Pons (tissue), 1 donor: ENCODE measurements at regions not wholly inside any gene's neighbourhood (a gene's known extent, or its start where the extent isn't known, plus 50 kb on each side); places are given as distances from the start of the nearest gene placed in this dataset.
"Not testable (repeated sequence)": the region's sequence is repeated elsewhere in the genome, so short reads cannot be mapped to it uniquely, and the experiment has no call there.

Source experiments
- DNase-seq: peaks from one replicate; pipeline ENCODE4 v3.0.0-alpha.2; 2016; ENCODE audit warnings: low spot score

DNA sequence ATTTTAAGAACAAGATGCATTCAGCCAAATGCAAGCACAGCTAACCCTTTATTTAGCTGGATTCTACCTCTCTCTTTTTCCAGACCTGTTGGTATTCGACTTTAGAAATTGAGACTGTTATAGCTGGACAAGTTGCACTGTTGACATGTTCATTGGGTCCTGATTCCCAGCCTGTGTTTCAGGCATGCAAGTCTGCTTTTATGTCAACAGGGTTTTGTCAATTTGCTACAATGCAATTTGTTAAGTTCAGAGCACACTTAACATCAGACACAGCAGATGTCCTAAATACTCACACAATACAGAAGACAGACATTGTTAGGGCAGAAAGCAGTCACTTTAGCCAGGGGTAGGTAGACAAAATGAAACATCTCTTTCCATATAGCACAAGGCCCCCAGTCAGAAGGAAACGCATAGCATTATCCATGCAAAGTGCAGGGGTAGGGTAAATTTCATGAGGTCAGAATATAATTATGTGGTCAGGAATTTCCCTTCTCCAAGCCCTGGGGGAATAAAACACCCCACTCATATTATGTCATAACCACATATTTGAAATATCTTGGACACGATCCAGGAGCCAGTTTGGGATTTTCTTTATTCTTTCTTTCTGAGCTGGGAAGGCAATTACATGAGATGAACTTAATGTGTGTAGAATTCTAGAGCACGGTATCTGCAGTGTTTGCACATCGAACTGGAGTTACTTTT lies 504.1 kb downstream of the NTRK3 start:
- DNase-seq: no peak

DNA sequence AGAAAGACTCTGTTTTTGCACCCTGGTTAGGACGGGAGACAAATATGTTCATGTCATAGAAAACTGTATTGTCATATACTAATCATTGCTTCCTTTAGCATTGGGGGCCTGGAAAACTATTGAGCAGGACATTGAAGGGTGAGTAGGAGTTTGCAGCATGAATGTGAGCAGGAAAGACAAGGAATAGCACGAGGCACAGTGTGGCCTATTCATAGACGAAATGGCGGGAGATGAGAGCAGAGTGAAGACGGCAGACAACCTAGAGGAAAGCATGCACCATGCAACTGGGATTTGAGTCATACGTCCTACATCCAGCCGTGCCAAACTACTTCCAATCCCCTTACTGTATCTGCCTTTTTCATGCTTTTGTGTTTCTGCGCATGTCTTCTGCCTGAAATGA lies 508.1 kb downstream of the NTRK3 start:
- no peak for DNase-seq

DNA sequence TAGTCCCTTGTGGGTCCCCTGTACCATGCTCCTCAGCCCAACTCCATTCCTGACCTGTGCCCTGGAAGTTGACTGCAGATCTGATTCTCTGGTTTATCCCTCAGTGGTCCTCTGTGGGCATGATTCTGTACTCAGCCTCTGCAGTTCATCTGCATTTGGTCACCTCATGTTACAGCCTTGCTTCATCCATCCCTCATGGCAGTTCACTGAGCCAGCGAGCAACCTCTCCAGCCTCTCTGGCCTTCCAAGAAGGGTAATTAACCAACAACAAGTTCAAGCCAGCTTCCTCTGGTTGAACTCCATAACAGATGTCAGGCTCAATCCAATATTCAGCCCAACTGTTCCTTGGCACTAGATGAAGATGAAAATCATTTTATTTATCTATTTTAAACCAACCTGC lies 509.5 kb downstream of the NTRK3 start:
- no peak for DNase-seq

DNA sequence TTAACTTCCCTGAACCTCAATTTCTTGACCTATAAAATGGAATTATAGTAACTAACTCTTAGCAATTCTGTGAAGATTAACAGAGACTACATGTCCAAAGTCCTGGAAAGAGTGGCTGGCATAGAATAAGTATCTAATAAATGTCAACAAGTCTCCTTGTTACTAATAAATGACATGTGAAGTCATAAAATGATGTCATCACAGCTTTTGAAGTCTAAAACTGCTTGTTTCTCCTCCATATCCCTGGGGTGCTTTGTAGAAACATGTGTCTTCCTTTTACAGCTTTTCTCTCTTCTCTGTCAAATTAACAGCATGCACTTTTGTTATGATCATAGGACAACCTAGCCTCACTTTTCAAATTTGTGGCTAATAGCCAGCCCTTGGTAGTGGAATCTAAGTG lies 510.2 kb downstream of the NTRK3 start:
- no peak for DNase-seq

DNA sequence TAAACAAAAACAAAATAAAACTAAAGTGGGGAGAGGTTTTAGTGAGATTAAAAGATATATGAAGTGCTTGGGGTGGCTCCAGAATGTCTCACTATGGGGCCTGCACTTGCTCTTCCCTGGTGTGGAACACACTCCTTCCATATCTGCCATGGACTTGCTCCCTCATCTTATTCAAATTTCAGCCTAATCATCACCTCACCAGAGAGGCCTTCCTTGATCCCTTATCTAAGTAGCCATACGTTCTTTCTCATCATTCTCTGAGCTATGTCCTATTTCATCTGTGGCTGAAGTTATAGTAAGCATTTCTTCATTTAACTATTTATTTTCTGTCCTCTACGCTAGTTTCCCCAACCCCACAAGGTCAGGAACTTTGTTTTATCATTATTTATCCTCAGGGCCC lies 511.7 kb downstream of the NTRK3 start:
- DNase-seq: no peak

DNA sequence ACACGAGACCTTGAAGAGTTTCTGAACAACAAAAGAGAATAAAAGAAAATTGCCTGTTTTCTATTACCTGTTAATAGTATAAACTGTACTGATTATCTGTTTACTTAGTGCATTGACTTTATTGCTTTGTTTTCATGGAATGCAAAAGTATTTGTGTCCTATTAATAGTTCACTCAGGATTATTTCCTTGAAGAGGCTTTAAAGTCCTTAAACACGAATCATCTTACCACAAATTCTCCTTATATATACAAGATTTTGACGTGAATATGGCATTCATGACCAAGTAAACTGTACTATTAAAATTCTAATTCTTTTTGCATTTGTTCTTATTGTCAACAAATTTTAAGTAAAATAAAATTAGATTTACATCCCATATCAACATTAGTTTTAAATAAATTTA lies 513.0 kb downstream of the NTRK3 start:
- no peak for DNase-seq

DNA sequence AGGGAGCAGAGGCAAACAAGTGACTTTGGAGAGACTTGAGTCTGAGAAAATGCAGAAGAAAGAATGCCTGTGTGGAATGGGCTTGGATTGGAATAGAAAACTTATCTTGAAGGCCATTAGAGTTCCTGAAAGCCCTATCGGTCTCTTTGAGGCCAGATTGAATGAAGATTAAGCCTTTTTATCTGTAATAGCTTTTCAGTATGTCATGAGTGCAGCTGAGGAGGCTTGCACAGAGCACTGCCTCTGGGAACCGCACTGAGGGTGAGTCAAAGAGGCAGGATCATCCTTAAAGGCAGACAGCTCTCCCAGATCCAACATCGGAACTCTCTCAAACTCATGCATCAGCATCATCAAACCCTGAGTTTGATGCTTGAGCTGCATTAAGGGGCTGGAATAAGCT lies 515.2 kb downstream of the NTRK3 start:
- no peak for DNase-seq

DNA sequence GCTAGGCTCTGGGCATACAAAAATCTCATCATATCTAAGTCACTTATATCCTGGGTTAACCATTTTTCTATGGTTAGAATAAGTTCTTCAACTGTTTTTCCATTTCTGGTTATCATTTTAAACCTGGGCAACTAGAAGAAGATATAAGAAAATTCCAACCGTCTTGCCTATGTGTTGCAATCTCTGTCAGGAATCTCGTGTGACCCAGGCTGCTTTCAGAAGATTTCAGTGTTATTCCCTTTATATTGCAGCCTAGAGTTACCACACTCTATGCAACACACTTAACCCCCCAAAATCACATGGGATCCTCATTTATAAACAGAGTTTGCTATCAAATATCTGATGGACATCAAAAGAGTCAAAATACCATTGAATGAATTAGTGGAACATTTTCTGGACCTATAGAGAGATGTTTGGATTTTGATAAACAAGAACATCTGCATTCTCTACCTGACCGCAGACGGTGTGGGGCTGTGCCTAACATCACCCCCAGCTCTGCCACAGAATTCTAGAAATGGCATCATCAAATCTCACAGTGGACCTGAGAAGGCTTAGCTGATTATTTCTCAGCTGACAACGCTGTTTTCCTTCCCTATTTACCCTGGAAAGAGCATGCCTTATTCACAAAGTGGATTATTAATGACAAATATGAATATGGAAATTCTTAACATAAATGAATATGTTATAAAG lies 515.7 kb downstream of the NTRK3 start:
- no peak for DNase-seq

DNA sequence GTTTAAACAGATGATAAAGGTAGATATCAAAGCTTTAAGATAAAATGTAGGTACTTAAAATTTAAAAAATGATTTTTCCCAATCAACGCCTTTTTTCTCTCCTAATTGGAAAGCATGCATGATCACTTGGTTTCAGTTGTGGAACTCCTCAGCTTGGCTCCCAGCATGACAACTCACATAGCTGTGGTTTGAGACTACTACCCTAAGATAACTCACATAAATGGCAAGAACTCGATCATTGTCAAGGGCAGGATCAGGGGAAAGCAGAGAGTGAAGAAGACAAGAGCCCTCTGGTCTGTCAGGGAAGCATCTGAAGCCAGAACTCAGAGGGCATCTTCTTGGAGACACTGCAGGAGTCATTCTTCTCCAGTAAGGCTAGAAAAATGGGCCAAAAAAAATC lies 516.7 kb downstream of the NTRK3 start:
- no peak for DNase-seq

DNA sequence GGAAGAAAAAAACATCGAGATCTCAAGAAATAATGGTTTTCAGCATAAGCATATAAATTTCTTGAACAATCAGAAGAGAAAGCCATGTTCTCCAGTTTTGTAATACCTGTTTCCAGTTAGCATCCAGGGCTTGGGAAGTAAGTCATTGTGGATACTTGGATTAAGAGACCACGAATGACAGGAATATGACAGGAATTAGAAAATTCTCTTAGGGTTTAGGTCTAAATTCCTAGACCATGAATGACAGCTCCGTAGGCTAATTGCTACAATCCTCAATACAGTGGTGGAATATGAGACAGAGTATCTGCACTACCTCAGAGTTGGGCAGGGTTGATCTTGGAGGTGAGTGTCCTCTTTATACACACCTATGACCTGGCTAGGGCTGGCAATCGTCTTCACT lies 517.5 kb downstream of the NTRK3 start:
- DNase-seq: no peak

DNA sequence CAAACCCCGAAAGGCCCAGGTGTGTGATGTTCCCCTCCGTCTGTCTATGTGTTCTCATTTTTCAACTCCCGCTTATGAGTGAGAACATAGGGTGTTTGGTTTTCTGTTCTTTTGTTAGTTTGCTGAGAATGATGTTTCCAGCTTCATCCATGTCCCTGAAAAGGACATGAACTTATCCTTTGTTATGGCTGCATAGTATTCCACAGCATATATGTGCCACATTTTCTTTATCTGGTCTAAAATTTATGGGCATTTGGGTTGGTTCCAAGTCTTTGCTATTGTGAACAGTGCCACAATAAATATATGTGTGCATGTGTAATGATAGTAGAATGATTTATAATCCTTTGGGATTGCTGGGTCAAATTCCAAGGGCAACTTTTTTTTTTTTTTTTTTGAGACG lies 519.1 kb downstream of the NTRK3 start:
- not testable (repeated sequence) for DNase-seq

DNA sequence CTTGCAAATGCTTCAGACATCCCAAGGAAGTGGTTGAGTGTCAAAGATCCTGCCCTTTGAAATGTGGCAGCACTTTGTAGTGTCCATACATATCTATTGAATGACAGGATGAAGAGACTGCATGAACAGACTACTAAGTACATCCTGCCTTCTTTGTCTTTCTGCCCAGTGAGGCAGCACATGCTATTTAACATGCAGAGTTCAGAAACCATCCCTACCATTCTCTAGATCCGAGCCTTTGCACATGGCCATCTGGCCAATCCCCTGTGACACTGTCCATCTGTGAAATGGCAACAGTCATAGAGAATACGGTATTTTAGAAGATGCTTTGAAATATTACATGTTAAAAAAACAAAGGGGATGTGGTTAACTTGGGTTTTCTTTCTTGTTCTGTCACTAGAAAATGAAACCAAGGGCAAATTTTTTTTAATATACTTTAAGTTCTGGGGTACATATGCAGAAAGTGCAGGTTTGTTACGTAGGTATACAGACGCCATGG lies 519.6 kb downstream of the NTRK3 start:
- DNase-seq: no peak

DNA sequence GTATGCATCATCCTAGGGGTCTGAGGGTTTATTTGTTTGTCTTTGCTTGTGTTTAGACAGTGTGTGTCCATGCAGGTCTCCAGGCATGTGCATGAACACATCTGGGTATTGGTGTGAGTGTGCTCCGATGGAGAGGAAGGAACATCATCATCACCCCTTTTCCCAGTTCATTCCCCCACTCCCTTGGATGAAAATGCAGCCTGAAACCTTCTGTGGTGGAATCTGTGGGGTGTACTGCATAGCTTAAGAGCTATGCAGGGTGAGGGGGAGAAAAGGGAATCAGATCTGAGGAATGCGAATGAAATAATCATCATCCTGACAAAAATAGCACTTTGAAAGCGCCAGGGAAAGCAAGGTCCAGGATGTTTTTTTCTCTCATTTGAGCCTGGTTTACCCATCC lies 520.1 kb downstream of the NTRK3 start:
- no peak for DNase-seq

DNA sequence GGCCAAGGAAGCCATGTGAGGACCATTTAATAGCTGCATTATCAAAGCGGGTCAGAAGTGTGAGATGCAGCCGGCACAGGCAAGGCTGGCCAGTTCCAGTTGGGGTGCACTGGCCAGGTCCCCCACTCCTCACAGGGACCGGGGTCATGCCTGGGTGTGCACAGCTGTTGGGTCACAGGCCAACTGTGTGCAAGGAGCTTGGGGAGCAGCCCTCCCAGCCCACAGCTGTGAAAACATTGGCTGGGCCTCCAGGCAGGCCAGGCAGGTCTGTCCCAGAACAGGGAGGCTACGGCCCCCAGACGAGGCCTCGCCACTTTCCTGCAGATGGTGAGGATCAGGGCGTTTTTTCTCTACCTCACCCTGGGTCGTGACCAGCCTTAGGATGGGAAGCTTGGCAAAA lies 521.0 kb downstream of the NTRK3 start:
- DNase-seq: no peak

DNA sequence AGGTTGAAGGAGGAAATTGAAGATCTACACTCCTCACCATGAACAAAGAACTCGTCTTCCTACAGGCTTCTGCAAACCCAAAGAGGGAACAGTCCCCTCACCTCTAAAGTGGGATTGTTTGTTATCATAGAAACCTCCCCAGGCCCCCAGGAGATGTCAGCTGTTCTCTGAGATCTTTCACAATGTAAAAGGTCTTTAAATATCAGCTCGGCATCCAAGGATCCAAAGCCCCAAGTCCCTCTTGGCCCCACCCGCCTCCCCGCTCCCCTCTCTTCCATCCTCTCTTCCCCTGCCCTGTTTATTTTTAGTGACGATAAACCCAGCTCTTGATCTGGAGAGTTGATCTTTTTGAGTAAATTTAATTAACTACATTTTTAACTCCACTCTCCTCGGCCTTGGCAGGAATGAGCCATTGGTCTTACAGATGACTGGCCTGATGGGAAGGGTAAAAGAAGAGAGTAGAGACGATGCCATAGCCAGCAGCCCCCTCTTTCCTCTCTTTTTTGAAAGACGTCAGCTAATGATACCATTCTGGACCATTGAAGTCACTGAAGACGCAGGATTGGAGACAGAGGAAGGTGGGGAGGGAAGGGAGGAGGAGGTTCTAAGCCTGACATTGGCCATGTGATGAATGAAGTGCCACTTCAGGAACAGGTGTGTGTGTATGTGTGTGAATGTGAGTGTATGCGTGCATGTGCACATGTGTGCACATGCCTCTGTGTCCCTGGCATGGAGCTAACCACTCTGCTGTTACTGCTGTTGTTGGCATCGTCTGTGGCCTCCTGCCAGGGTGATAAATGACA lies 521.8 kb downstream of the NTRK3 start:
- DNase-seq: no peak

DNA sequence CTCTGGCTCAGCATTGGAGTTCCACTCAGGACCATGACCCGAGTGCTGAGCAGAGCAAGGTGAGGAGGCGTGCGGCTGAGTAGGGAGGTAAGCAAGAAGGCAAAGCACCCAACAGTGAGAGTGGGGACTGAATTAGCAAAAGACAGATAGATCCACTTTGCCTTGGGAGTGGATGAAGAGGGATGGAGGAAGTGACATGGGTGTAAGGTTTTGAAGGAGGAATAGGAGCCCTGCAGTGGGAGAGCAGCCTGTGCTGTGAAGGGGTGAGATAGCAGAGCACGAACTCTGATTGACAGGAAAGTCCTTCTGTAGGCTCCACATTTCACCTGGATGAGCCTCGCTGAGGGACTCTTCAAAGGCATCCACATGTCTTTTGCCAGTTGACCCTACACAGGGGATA lies 522.6 kb downstream of the NTRK3 start:
- no peak for DNase-seq

DNA sequence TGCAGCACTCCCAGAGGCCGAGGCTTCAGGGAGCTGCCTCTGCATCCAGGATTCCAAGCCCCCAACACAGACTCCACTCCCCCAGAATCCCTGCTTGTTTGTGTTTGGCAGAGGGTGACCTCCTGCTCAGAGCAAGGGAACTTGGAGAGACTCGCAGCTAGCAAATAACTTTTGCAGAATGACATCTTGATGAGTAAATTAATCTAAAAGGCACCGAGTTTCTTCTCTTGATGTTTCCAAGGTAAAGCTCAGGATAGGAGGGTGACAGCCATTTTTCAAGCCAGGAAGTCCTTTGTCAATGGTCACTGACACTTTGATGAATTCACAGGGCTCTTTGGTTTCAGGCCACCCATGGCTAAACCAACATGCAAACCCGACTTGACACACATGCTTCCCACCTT lies 523.0 kb downstream of the NTRK3 start:
- DNase-seq: no peak

DNA sequence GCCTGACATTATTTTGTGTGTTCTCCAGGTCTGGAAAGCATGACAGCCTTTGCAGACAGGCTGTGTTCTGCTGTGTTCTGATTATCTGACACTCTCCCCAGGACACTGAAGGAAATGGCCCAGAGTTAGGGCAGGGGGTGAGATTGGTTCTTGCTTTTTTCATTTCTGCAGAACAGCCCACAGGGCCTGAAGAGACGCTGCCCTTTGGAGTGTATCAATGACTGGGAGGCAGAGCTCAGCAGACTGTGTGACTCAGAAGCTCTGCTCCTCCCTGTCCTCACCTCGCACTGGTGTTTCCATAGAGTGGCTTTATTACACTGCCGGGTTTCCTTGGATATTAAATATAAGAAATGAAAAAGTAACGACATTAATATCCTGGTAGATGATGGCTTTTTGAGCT lies 523.6 kb downstream of the NTRK3 start:
- DNase-seq: no peak

DNA sequence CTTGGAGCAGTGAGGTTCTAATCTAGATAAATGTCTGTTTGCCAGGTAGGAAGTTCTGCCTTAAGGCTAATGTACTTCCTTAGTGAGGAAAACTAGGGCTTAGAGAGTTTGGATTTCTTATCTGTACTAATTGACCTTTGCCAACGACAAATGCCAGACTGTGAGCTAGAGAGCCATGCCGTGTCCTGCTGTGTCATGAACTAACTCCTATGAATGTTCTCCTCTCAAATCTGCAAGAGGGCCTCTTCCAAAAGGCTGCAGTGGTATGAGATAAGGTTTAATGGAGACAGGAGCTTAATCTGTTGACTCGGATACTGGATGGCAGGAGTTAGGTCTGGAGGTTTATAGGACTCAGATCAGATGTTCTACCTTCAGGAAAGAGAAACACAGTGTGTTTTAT lies 524.9 kb downstream of the NTRK3 start:
- no peak for DNase-seq

DNA sequence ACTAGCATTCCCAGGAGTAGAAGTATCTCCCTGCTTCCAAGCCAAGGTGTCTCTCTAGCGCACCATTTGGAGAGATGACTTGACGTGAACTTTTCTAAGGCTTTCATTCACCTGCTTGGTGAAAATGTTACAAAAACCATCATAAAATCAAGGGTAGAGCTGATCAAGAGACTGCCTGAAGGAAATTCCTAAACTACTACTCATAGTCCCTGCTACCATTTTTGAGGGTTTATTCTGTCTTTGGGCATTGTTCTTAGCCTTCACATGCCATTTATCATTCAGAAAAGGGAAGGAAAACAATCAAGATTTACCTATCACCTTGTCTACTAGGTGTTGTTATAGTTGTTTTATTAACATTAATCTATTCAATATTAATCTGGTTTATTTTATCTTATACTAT lies 525.8 kb downstream of the NTRK3 start:
- no peak for DNase-seq

DNA sequence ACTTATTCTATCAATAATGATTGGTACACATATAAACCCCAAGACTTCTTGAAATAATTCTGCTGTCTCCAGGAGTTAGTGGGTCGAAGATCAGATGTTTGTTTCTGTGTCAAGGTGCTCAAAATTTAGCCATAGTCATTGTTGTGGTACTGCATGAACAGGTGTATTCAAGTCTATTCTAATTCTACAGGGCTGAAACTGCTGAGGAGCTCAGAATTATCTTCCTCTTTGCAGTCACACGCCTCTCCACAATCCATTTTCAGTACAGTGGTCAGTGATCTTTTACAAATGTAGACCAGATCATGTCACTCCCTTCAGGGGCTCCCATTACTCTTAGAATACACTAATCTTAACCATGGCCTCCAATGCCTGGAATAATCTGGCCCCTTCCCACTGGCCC lies 527.5 kb downstream of the NTRK3 start:
- no peak for DNase-seq

DNA sequence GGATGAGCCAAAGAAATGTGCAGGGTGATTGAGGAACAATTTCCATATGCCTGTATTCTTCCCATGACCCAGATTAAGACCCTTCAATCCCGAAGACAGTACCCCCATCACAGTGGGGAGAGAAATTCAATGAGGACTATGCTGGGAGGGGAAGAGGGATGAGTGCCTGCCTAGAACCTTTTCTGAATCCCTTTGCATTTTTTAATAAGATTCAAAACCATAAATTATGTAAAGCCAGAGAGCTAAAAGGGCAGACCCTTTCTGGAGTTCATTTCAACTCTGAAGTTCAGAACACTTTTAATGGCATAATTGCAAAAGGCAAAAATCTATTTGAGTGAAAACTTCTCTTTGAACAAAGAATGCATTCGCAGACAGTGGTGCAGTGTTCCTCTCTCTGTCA lies 529.5 kb downstream of the NTRK3 start:
- no peak for DNase-seq

DNA sequence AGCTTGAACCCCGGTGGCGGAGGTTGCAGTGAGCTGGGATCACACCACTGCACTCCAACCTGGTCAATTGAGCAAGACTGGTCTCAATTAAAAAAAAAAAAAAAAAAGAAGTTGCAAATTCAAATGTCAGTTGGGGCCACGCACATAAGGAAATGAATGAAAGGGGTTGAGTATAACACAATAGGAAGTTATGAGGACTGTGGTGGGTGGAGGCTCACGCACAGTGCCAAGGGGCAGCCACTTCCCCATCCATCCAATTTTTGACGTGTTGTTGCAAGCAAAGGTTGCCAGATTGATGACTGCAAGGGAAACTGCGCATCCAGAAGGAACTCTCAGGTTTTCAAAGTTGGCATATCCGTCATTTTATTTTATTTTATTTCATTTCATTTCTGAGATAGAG lies 532.2 kb downstream of the NTRK3 start:
- no peak for DNase-seq
